Neural cell (in vitro differentiated cells): ENCODE measurements at regions not wholly inside any gene's neighbourhood (a gene's known extent, or its start where the extent isn't known, plus 50 kb on each side); places are given as distances from the start of the nearest gene placed in this dataset.

Experiments
- H2AFZ ChIP-seq: fragments of 200-600, 300-800 bp; sonication (generic), shearing (Covaris generic); 2 replicates; pipeline ENCODE4 v1.6.0; 2014; ENCODE audit warnings: low read depth, mild to moderate bottlenecking, antibody characterized with exemption, low read length, moderate library complexity
- H3F3A ChIP-seq: fragments of 200-600 bp; shearing (Covaris generic); 2 replicates; pipeline ENCODE4 v1.6.1; 2016; ENCODE audit warnings: mild to moderate bottlenecking, moderate library complexity, mixed read lengths, antibody characterized with exemption, low read length; ENCODE audit not compliant: insufficient read depth, poor library complexity, severe bottlenecking
- H3K27ac ChIP-seq: fragments of 200-600, 300-800 bp; sonication (generic), shearing (Covaris generic); 2 replicates; pipeline ENCODE4 v1.5.1; 2014; ENCODE audit warnings: mild to moderate bottlenecking, low read length, moderate library complexity
- H3K27me3 ChIP-seq: fragments of 300-800, 200-600 bp; sonication (generic), shearing (Covaris generic); 2 replicates; pipeline ENCODE4 v1.6.0; 2014; ENCODE audit warnings: mild to moderate bottlenecking, low read depth, low read length, moderate library complexity; ENCODE audit not compliant: insufficient read depth
- H3K36me3 ChIP-seq: fragments of 300-800, 200-600 bp; sonication (generic), shearing (Covaris generic); 2 replicates; pipeline ENCODE4 v1.5.1; 2014; ENCODE audit warnings: mild to moderate bottlenecking, antibody characterized with exemption, low read length, moderate library complexity; ENCODE audit not compliant: insufficient read depth
- H3K4me2 ChIP-seq: fragments of 300-800, 200-600 bp; sonication (generic), shearing (Covaris generic); 2 replicates; pipeline ENCODE4 v1.6.0; 2014; ENCODE audit warnings: mild to moderate bottlenecking, low read length
- H3K4me3 ChIP-seq: fragments of 300-800, 200-600 bp; sonication (generic), shearing (Covaris generic); 2 replicates; pipeline ENCODE4 v1.5.1; 2014; ENCODE audit warnings: mild to moderate bottlenecking, low read length, moderate library complexity
- H3K79me2 ChIP-seq: fragments of 200-600 bp; shearing (Covaris generic); replicated peaks from 2 replicates; pipeline ENCODE4 v1.6.0; 2014; ENCODE audit warnings: mild to moderate bottlenecking, low read length, moderate library complexity; ENCODE audit not compliant: insufficient read depth
- H3K9ac ChIP-seq: fragments of 300-800, 200-600 bp; sonication (generic), shearing (Covaris generic); 2 replicates; pipeline ENCODE4 v1.6.1; 2016; ENCODE audit warnings: mild to moderate bottlenecking, low read length, mixed read lengths
- H3K9me2 ChIP-seq: fragments of 200-600 bp; shearing (Covaris generic); 2 replicates; pipeline ENCODE4 v1.6.1; 2016; ENCODE audit warnings: mild to moderate bottlenecking, low read length, mixed read lengths; ENCODE audit not compliant: insufficient read depth
- H3K9me3 ChIP-seq: fragments of 200-600, 300-800 bp; sonication (generic), shearing (Covaris generic); 2 replicates; pipeline ENCODE4 v1.6.1; 2016; ENCODE audit warnings: mild to moderate bottlenecking, mixed run types, low read length, moderate library complexity, mixed read lengths
- H4K20me1 ChIP-seq: fragments of 200-600 bp; shearing (Covaris generic); 2 replicates; pipeline ENCODE4 v1.6.1; 2016; ENCODE audit warnings: mild to moderate bottlenecking, mixed run types; ENCODE audit not compliant: insufficient read depth
- EP300 ChIP-seq: fragments of 450-650 bp; conservative IDR thresholded peaks from 2 replicates; pipeline ENCODE4 v1.6.1; 2014; ENCODE audit warnings: antibody characterized with exemption, mild to moderate bottlenecking, moderate library complexity; ENCODE audit not compliant: poor library complexity, severe bottlenecking
- EZH2 ChIP-seq: fragments of 200-600, 300-800 bp; shearing (Covaris generic), sonication (generic); IDR thresholded peaks from 2 replicates; pipeline ENCODE4 v1.6.1; 2014; ENCODE audit warnings: antibody characterized with exemption, low read length, borderline replicate concordance, mild to moderate bottlenecking; ENCODE audit not compliant: insufficient read depth, poor library complexity, severe bottlenecking
- MXI1 ChIP-seq: fragments of 450-650 bp; conservative IDR thresholded peaks from 2 replicates; pipeline ENCODE4 v1.6.1; 2014; ENCODE audit warnings: antibody characterized with exemption, mild to moderate bottlenecking; ENCODE audit not compliant: poor library complexity, severe bottlenecking
- POLR2AphosphoS5 ChIP-seq: IDR thresholded peaks from 2 replicates; pipeline ENCODE4 v1.6.1; 2012
- RAD21 ChIP-seq: fragments of 450-650 bp; conservative IDR thresholded peaks from 2 replicates; pipeline ENCODE4 v1.6.1; 2014; ENCODE audit warnings: antibody characterized with exemption, mild to moderate bottlenecking, moderate library complexity
- REST ChIP-seq: IDR thresholded peaks from 2 replicates; pipeline ENCODE4 v1.6.1; 2012; ENCODE audit warnings: borderline replicate concordance
- SMC3 ChIP-seq: fragments of 450-650 bp; conservative IDR thresholded peaks from 2 replicates; pipeline ENCODE4 v1.6.1; 2014; ENCODE audit warnings: antibody characterized with exemption, mild to moderate bottlenecking, moderate library complexity; ENCODE audit not compliant: poor library complexity
- TAF1 ChIP-seq: IDR thresholded peaks from 2 replicates; pipeline ENCODE4 v1.6.1; 2012; ENCODE audit warnings: low read depth
- small RNA-seq, 3 experiments: library from RNA; depleted of rRNA; stranded (forward); fragments of <200 nt; gene quantifications; one replicate each; pipeline ENCODE3, GENCODE V24; 2012
- TF ChIP-seq, protein P1 (sequence below): fragments of 450-650 bp; IDR thresholded peaks from 2 replicates; pipeline ENCODE4 v1.5.1; 2014; ENCODE audit warnings: antibody characterized with exemption, mild to moderate bottlenecking, moderate library complexity; ENCODE audit not compliant: poor library complexity, severe bottlenecking

- Histone ChIP-seq H3K79me2 (no peaks in the 10 kb centered on the region), H3K36me3 (no peaks in the 10 kb centered on the region), H3K27me3 (no peaks in the 10 kb centered on the region), H3F3A (no peaks in the 10 kb centered on the region), H3K4me2 (peak overlapping the region; percentile 22), H3K9me3 (no peaks in the 10 kb centered on the region), H2AFZ (no peak overlapping the region), H3K9me2 (no peaks in the 10 kb centered on the region), H3K4me3 (no peak overlapping the region), H4K20me1 (no peaks in the 10 kb centered on the region), H3K9ac (peak overlapping the region; percentile 17), H3K27ac (peak overlapping the region; percentile 77)
- TF ChIP-seq RAD21 = no peak
- peak; percentile 13 for TF ChIP-seq MXI1
- no peak for TF ChIP-seq EP300
- no peak for TF ChIP-seq SMC3
Observed at GRCh38 chr13:74190999-74191398, 56.8 kb upstream of the KLF12 start.

GRCh38 chr13:74187564-74187963 lies 53.4 kb upstream of the KLF12 start:
- no peak overlapping the region for H3K4me2 ChIP-seq
- H3K9ac ChIP-seq = no peak overlapping the region
- no peaks in the 10 kb centered on the region for H3F3A ChIP-seq
- H3K9me3 ChIP-seq = no peaks in the 10 kb centered on the region
- TF ChIP-seq POLR2AphosphoS5 = peak; percentile 58
- TF ChIP-seq EP300 = peak; percentile 49
- no peak for TF ChIP-seq SMC3
- H3K36me3 ChIP-seq = no peaks in the 10 kb centered on the region
- H2AFZ ChIP-seq = no peak overlapping the region
- no peak overlapping the region for H3K27ac ChIP-seq
- no peaks in the 10 kb centered on the region for H4K20me1 ChIP-seq
- no peaks in the 10 kb centered on the region for H3K9me2 ChIP-seq
- no peaks in the 10 kb centered on the region for H3K79me2 ChIP-seq
- no peaks in the 10 kb centered on the region for H3K27me3 ChIP-seq
- H3K4me3 ChIP-seq = no peak overlapping the region

- H3K4me2 ChIP-seq = no peak overlapping the region
- no peaks in the 10 kb centered on the region for H3K79me2 ChIP-seq
- H3K9me3 ChIP-seq = no peaks in the 10 kb centered on the region
- no peaks in the 10 kb centered on the region for H3K36me3 ChIP-seq
- H3K9me2 ChIP-seq = no peaks in the 10 kb centered on the region
- no peak overlapping the region for H2AFZ ChIP-seq
- H3K27ac ChIP-seq = no peak overlapping the region
- H3K4me3 ChIP-seq = no peak overlapping the region
- H3K27me3 ChIP-seq = no peaks in the 10 kb centered on the region
- H3F3A ChIP-seq = no peaks in the 10 kb centered on the region
- H3K9ac ChIP-seq = no peak overlapping the region
- TF ChIP-seq RAD21 = no peak
- TF ChIP-seq TAF1 = no peak
- TF ChIP-seq REST = no peak
- TF ChIP-seq SMC3 = no peak
- no peak for TF ChIP-seq EP300
- TF ChIP-seq, protein P1, sequence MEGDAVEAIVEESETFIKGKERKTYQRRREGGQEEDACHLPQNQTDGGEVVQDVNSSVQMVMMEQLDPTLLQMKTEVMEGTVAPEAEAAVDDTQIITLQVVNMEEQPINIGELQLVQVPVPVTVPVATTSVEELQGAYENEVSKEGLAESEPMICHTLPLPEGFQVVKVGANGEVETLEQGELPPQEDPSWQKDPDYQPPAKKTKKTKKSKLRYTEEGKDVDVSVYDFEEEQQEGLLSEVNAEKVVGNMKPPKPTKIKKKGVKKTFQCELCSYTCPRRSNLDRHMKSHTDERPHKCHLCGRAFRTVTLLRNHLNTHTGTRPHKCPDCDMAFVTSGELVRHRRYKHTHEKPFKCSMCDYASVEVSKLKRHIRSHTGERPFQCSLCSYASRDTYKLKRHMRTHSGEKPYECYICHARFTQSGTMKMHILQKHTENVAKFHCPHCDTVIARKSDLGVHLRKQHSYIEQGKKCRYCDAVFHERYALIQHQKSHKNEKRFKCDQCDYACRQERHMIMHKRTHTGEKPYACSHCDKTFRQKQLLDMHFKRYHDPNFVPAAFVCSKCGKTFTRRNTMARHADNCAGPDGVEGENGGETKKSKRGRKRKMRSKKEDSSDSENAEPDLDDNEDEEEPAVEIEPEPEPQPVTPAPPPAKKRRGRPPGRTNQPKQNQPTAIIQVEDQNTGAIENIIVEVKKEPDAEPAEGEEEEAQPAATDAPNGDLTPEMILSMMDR = no peak
- TF ChIP-seq EZH2 = no peak
- TF ChIP-seq MXI1 = no peak
- TF ChIP-seq POLR2AphosphoS5 = no peak
- H4K20me1 ChIP-seq = no peaks in the 10 kb centered on the region
Observed at GRCh38 chr13:74184283-74184682, 50.1 kb upstream of the KLF12 start.

Small RNA genes in the stretch of these regions (small RNA-seq; reads per million reads assigned to genes)
- 0 reads per million in 3 experiments for gene RNU6-38P
- 2.9 to 26.2 (median 3.8) reads per million in 3 experiments for gene RNY1P5
